Gastrocnemius medialis (tissue), 4 donors: ENCODE measurements at regions not wholly inside any gene's neighbourhood (a gene's known extent, or its start where the extent isn't known, plus 50 kb on each side); places are given as distances from the start of the nearest gene placed in this dataset.

Experiments
- POLR2A ChIP-seq, 2 donors: fragments of 450-650 bp; IDR thresholded peaks; one replicate each; pipeline ENCODE4 v1.6.1; 2017; ENCODE audit warnings: antibody characterized with exemption in 2 of 2, mild to moderate bottlenecking in 2 of 2, moderate library complexity in 2 of 2
- TF ChIP-seq, protein P1 (sequence below), 5 experiments: fragments of 450-650 bp in 3 of 5; fragments of 200-600 bp in 2 of 5; sonication (generic) in 2 of 5; IDR thresholded peaks in 4 of 5; conservative IDR thresholded peaks in 1 of 5; 1 replicate in 4 of 5; 2 replicates in 1 of 5; pipeline ENCODE4 v1.5.1; 2016 to 2019; ENCODE audit warnings: antibody characterized with exemption in 5 of 5, mild to moderate bottlenecking in 3 of 5, moderate library complexity in 3 of 5

DNA sequence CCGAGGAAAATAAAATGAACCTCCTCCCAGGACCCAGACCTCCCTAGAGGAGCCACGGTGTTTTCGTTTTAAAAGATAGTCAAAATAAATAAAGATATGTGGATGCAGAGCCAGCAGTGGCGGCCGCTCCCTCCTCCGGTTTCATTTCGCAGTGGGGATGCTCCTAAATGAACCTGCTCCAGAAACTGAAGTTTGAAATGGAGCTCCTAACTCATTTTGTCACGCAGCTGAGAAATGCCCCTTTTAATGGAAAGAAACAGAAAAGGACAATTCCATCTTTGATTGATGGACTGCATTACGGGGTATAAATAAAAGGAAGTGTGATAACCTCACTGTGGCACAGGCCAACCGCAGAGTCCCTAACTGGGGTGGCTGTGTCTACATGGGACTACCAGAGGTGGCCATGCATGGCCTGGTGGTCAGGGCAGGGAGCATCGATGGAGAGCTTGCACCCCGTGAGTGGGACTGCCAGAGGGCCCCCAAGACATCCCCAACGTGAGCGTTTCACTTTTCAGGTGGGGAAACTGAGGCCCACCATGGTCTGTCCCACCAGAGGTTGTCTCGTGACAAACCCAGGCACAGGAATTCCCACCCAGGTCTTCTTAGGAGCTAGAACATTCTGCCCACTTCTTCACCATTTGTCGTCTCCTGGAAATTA lies 426.6 kb downstream of the BRD1 start:
- no peak for TF ChIP-seq POLR2A (IDR thresholded peaks at IDR 0.05)
- TF ChIP-seq, protein P1, sequence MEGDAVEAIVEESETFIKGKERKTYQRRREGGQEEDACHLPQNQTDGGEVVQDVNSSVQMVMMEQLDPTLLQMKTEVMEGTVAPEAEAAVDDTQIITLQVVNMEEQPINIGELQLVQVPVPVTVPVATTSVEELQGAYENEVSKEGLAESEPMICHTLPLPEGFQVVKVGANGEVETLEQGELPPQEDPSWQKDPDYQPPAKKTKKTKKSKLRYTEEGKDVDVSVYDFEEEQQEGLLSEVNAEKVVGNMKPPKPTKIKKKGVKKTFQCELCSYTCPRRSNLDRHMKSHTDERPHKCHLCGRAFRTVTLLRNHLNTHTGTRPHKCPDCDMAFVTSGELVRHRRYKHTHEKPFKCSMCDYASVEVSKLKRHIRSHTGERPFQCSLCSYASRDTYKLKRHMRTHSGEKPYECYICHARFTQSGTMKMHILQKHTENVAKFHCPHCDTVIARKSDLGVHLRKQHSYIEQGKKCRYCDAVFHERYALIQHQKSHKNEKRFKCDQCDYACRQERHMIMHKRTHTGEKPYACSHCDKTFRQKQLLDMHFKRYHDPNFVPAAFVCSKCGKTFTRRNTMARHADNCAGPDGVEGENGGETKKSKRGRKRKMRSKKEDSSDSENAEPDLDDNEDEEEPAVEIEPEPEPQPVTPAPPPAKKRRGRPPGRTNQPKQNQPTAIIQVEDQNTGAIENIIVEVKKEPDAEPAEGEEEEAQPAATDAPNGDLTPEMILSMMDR (IDR thresholded peaks at IDR 0.05 in 4 of 5, conservative IDR thresholded peaks at IDR 0.05 in 1 of 5) = no peak
